Ovary (tissue), 3 donors: ENCODE measurements at regions not wholly inside any gene's neighbourhood (a gene's known extent, or its start where the extent isn't known, plus 50 kb on each side); places are given as distances from the start of the nearest gene placed in this dataset.

Experiments used
- EP300 ChIP-seq: sonication (generic); formaldehyde crosslinking; IDR thresholded peaks from one replicate; pipeline ENCODE4 v1.6.1; 2017; ENCODE audit warnings: antibody characterized with exemption
- TF ChIP-seq, protein P1 (sequence below), 3 donors: fragments of 450-650 bp in 2 of 3; fragments of 200-600 bp in 1 of 3; IDR thresholded peaks; one replicate each; pipeline versions ENCODE4 v1.5.1 to v1.8.0; 2016 to 2022; ENCODE audit warnings: antibody characterized with exemption in 3 of 3, mild to moderate bottlenecking in 1 of 3
- donor health status: DM: no; HTN: no; CAD: no.

DNA sequence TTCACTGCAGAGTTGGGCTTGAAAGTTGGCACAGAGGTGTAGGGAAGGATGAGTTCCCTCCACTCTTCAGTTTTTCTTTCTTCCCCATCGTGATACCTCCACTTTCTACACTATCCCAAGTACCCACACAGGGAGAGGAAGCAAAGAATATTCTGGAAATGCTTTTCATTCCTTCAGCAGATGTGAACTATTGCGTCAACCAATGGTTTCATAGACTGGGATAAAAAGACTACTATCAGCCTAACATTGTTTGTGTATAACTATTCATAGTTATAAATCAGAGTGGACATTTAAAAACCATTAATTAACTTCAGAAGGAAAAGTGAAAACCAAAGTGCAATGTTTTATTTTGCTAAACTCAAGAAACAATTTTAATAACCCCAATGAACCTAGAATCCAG is 63.6 kb upstream of the MAMDC2 start:
- TF ChIP-seq, protein P1, sequence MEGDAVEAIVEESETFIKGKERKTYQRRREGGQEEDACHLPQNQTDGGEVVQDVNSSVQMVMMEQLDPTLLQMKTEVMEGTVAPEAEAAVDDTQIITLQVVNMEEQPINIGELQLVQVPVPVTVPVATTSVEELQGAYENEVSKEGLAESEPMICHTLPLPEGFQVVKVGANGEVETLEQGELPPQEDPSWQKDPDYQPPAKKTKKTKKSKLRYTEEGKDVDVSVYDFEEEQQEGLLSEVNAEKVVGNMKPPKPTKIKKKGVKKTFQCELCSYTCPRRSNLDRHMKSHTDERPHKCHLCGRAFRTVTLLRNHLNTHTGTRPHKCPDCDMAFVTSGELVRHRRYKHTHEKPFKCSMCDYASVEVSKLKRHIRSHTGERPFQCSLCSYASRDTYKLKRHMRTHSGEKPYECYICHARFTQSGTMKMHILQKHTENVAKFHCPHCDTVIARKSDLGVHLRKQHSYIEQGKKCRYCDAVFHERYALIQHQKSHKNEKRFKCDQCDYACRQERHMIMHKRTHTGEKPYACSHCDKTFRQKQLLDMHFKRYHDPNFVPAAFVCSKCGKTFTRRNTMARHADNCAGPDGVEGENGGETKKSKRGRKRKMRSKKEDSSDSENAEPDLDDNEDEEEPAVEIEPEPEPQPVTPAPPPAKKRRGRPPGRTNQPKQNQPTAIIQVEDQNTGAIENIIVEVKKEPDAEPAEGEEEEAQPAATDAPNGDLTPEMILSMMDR (IDR thresholded peaks at IDR 0.05), result no peak
- no peak for TF ChIP-seq EP300
